Mesenchymal stem cell (in vitro differentiated cells and primary cell): ENCODE measurements at regions not wholly inside any gene's neighbourhood (a gene's known extent, or its start where the extent isn't known, plus 50 kb on each side); places are given as distances from the start of the nearest gene placed in this dataset.

Experiments
- DNase-seq: peaks from one replicate; pipeline ENCODE4 v3.0.0-alpha.2; 2013
- H2AFZ ChIP-seq: one replicate; pipeline ENCODE4 v1.6.1; 2013; ENCODE audit warnings: low read depth, mild to moderate bottlenecking, control low read depth, inconsistent platforms, low read length, moderate library complexity
- H2AK5ac ChIP-seq: 2 replicates; pipeline ENCODE4 v1.6.1; 2013; ENCODE audit warnings: low read length, moderate library complexity, mild to moderate bottlenecking, inconsistent platforms; ENCODE audit not compliant: severe bottlenecking
- H2BK120ac ChIP-seq: one replicate; pipeline ENCODE4 v1.6.1; 2013; ENCODE audit warnings: low read depth, mild to moderate bottlenecking, inconsistent platforms, low read length, moderate library complexity
- H2BK12ac ChIP-seq, 2 experiments: one replicate each; pipeline ENCODE4 v1.6.1; 2013; ENCODE audit warnings: inconsistent platforms in 2 of 2, low read length in 2 of 2, mild to moderate bottlenecking in 2 of 2, moderate library complexity in 2 of 2, control low read depth in 1 of 2
- H2BK15ac ChIP-seq: one replicate; pipeline ENCODE4 v1.6.1; 2013; ENCODE audit warnings: mild to moderate bottlenecking, low read depth, inconsistent platforms; ENCODE audit not compliant: poor library complexity, severe bottlenecking
- H2BK5ac ChIP-seq: 2 replicates; pipeline ENCODE4 v1.6.1; 2013; ENCODE audit warnings: low read depth, mild to moderate bottlenecking, low read length, control low read depth, inconsistent platforms; ENCODE audit not compliant: poor library complexity, severe bottlenecking
- H3K14ac ChIP-seq, 2 experiments: one replicate each; pipeline ENCODE4 v1.6.1; 2013; ENCODE audit warnings: inconsistent platforms in 2 of 2, low read length in 2 of 2, control low read depth in 1 of 2, mild to moderate bottlenecking in 1 of 2, moderate library complexity in 1 of 2
- H3K18ac ChIP-seq, 2 experiments: one replicate each; pipeline ENCODE4 v1.6.1; 2013; ENCODE audit warnings: inconsistent platforms in 2 of 2, low read length in 2 of 2, control low read depth in 1 of 2, low read depth in 1 of 2, mild to moderate bottlenecking in 1 of 2
- H3K23ac ChIP-seq, 2 experiments: one replicate each; pipeline ENCODE4 v1.6.1; 2013; ENCODE audit warnings: inconsistent platforms in 2 of 2, low read length in 2 of 2, mild to moderate bottlenecking in 2 of 2, moderate library complexity in 2 of 2, control low read depth in 1 of 2
- H3K27ac ChIP-seq: 2 replicates; pipeline ENCODE4 v1.5.1; 2013; ENCODE audit warnings: mild to moderate bottlenecking, moderate library complexity, low read length, control low read depth, inconsistent platforms; ENCODE audit not compliant: poor library complexity, severe bottlenecking
- H3K27me3 ChIP-seq, 2 experiments: 2 replicates each; pipeline versions ENCODE4 v1.6.1 to v1.7.0; 2013; ENCODE audit warnings: low read length in 2 of 2, mild to moderate bottlenecking in 2 of 2, moderate library complexity in 2 of 2, control low read depth in 1 of 2, inconsistent platforms in 1 of 2; ENCODE audit not compliant: control insufficient read depth in 1 of 2, insufficient read depth in 1 of 2
- H3K36me3 ChIP-seq, 2 experiments: 2 replicates each; pipeline versions ENCODE4 v1.6.1 to v1.7.0; 2013; ENCODE audit warnings: low read length in 2 of 2, control low read depth in 1 of 2, inconsistent platforms in 1 of 2, low read depth in 1 of 2, mild to moderate bottlenecking in 1 of 2; ENCODE audit not compliant: insufficient read depth in 2 of 2, control insufficient read depth in 1 of 2
- H3K4ac ChIP-seq, 2 experiments: one replicate each; pipeline ENCODE4 v1.6.1; 2013; ENCODE audit warnings: inconsistent platforms in 2 of 2, low read length in 2 of 2, mild to moderate bottlenecking in 2 of 2, moderate library complexity in 2 of 2, control low read depth in 1 of 2, low read depth in 1 of 2
- H3K4me1 ChIP-seq: 2 replicates; pipeline ENCODE4 v1.6.1; 2013; ENCODE audit warnings: low read depth, low read length, control low read depth; ENCODE audit not compliant: control insufficient read depth, insufficient read depth
- H3K4me2 ChIP-seq: 2 replicates; pipeline ENCODE4 v1.6.1; 2013; ENCODE audit warnings: low read length, mild to moderate bottlenecking, inconsistent platforms; ENCODE audit not compliant: poor library complexity, severe bottlenecking
- H3K4me3 ChIP-seq, 2 experiments: 2 replicates each; pipeline versions ENCODE4 v1.5.1 to v1.7.0; 2013; ENCODE audit warnings: low read length in 2 of 2, mild to moderate bottlenecking in 2 of 2, control low read depth in 1 of 2, low read depth in 1 of 2; ENCODE audit not compliant: insufficient read depth in 1 of 2
- H3K79me1 ChIP-seq: replicated peaks from 2 replicates; pipeline ENCODE4 v1.6.1; 2013; ENCODE audit warnings: mild to moderate bottlenecking, control low read depth, low read length, inconsistent platforms; ENCODE audit not compliant: poor library complexity, severe bottlenecking
- H3K9ac ChIP-seq: 2 replicates; pipeline ENCODE4 v1.7.0; 2013; ENCODE audit warnings: mild to moderate bottlenecking, low read length, moderate library complexity
- H3K9me3 ChIP-seq: 2 replicates; pipeline ENCODE4 v1.7.0; 2013; ENCODE audit warnings: mild to moderate bottlenecking, low read length; ENCODE audit not compliant: control insufficient read depth
- H4K8ac ChIP-seq: one replicate; pipeline ENCODE4 v1.6.1; 2013; ENCODE audit warnings: inconsistent platforms, mild to moderate bottlenecking, low read length, moderate library complexity
- H4K91ac ChIP-seq: one replicate; pipeline ENCODE4 v1.6.1; 2013; ENCODE audit warnings: mild to moderate bottlenecking, low read length, inconsistent platforms
- WGBS: methylation state at CpG from one replicate; pipeline ENCODE4 v1.1.7; 2013; ENCODE audit warnings: mixed read lengths; 5-methylcytosine and 5-hydroxymethylcytosine counted together

DNA sequence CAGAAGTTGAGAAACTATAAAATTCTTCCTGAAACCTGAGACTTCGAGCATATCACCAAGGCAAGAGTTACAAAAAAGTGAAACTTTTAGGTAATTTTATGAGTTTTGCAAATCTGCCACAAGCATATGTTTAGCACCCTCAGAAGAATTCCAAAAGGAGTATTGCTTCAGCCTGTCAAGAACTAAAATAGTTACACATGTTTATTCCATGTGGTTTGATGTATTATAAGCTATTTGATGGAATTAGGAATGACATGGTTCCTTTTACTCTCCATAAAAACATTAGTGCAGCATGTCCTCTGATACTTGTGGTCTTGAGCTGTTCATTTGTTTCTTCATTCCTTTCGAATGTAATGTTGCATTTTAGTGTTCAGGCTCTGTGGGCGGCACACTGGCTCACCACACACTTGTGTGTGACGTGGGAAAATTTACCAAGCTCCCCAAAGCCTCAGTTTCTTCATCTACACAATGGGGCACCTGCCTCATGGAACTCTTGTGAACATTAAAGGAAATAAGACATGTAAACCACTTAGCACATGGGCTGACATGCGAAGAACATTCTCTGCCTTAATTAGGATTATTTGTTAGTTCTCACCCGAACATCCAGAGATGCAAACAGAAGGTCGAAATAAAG is 204.2 kb upstream of the FOXF1 start:
- Histone ChIP-seq H2BK120ac (peak overlapping the region; percentile 82), H3K4me2 (no peak overlapping the region), H2AFZ (no peak overlapping the region), H3K4me3 (no peak overlapping the region), H2AK5ac (no peak overlapping the region), H3K14ac (no peak overlapping the region), H3K27ac (no peak overlapping the region), H4K8ac (peak overlapping the region; percentile 12), H3K36me3 (no peaks in the 10 kb centered on the region), H3K9me3 (no peaks in the 10 kb centered on the region), H2BK15ac (no peak overlapping the region), H3K18ac (peak overlapping the region; percentile 57 to 82), H2BK12ac (peak overlapping the region; percentile 51 to 79), H3K4me1 (peaks cover under 1% of the 10 kb centered on the region), H2BK5ac (no peak overlapping the region), H3K4ac (peak overlapping the region in 1 of 2 experiments; percentile 83), H4K91ac (no peak overlapping the region), H3K9ac (no peak overlapping the region), H3K27me3 (peaks cover 16 to 66% of the 10 kb centered on the region in 2 experiments), H3K23ac (no peak overlapping the region), H3K79me1 (no peaks in the 10 kb centered on the region)
- peak; percentile 84 for DNase-seq
- WGBS: 63% methylated on average over 6 of the region's 7 CpGs

DNA sequence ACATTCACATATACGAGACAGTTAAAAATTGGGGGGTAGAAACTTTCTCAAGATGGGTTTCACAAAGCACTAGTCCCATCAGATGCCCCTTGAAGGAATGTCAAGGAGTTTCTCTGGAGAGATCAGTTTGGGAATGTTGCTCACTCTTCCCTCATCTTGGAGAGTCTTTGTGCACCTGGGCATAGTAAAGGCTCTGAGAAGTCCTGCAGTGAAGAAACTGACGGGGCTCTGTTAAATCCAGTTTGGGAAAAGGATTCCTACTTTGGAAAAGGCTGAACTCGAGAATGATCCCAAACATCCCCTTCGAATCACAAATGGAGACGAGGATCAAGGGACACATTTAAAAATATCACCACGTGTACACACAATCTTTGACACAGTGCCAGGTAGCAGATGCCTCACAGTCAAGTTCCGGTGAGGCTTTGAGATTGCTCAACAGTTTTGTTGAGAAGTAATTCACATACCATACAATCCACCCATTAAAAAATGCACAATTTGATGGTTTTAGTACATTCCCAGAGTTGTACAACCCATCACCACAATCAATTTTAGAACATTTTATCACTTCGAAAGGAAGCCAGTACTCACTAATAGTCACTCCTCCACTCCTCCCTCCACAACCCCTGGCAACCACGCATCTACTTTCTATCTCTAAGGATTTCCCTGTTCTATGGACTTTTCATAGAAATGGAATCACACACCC is 203.4 kb upstream of the FOXF1 start:
- Histone ChIP-seq H3K4me3 (no peak overlapping the region), H3K36me3 (no peaks in the 10 kb centered on the region), H3K4me2 (no peak overlapping the region), H3K27me3 (peaks cover 12 to 65% of the 10 kb centered on the region in 2 experiments), H2BK15ac (no peak overlapping the region), H2BK5ac (no peak overlapping the region), H3K9ac (no peak overlapping the region), H3K18ac (peak overlapping the region; percentile 46 to 64), H3K9me3 (no peaks in the 10 kb centered on the region), H3K14ac (peak overlapping the region in 1 of 2 experiments; percentile 7), H3K79me1 (no peaks in the 10 kb centered on the region), H2BK12ac (peak overlapping the region; percentile 45 to 96), H4K8ac (peak overlapping the region; percentile 20), H4K91ac (peak overlapping the region; percentile 52), H2BK120ac (peak overlapping the region; percentile 82), H3K4me1 (no peaks in the 10 kb centered on the region), H2AFZ (no peak overlapping the region), H3K23ac (no peak overlapping the region), H2AK5ac (no peak overlapping the region), H3K27ac (no peak overlapping the region), H3K4ac (peak overlapping the region in 1 of 2 experiments; percentile 68)
- DNase-seq: peak; percentile 79
- WGBS: 68% methylated on average over 9 of the region's 9 CpGs

DNA sequence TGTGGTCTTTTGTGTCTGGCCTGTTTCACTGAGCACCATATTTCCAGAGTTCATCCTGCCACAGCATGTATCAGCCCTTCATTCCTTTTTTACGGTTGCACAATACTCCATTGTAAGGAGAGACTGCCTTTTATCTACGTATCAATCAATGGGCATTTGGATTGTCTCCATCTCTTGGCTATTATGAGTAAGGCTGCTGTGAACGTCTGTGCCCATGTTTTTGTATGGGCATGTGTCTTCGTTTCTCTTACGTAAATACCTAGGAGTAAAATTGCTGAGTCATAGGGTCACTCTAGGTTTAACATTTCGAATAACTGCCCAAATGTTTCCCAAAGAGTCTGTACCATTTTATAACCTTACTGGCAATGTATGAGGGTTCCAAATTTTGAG is 202.8 kb upstream of the FOXF1 start:
- peaks cover 6 to 65% of the 10 kb centered on the region in 2 experiments for H3K27me3 ChIP-seq
- WGBS: 59% methylated on average over 6 of the region's 6 CpGs
- no peak overlapping the region for H3K23ac ChIP-seq
- peak overlapping the region; percentile 31 to 46 for H3K18ac ChIP-seq
- no peak overlapping the region for H4K91ac ChIP-seq
- no peak overlapping the region for H3K4me2 ChIP-seq
- H2BK12ac ChIP-seq: peak overlapping the region; percentile 23 to 28
- H3K4me1 ChIP-seq: no peaks in the 10 kb centered on the region
- H2BK15ac ChIP-seq: no peak overlapping the region
- no peak overlapping the region for H3K27ac ChIP-seq
- H3K4ac ChIP-seq: peak overlapping the region in 1 of 2 experiments; percentile 62
- H4K8ac ChIP-seq: no peak overlapping the region
- no peak for DNase-seq
- no peak overlapping the region for H2AFZ ChIP-seq
- no peak overlapping the region for H3K4me3 ChIP-seq
- no peak overlapping the region for H3K14ac ChIP-seq
- no peak overlapping the region for H2AK5ac ChIP-seq
- H3K79me1 ChIP-seq: no peaks in the 10 kb centered on the region
- no peaks in the 10 kb centered on the region for H3K9me3 ChIP-seq
- no peaks in the 10 kb centered on the region for H3K36me3 ChIP-seq
- no peak overlapping the region for H2BK120ac ChIP-seq
- no peak overlapping the region for H3K9ac ChIP-seq
- H2BK5ac ChIP-seq: no peak overlapping the region

DNA sequence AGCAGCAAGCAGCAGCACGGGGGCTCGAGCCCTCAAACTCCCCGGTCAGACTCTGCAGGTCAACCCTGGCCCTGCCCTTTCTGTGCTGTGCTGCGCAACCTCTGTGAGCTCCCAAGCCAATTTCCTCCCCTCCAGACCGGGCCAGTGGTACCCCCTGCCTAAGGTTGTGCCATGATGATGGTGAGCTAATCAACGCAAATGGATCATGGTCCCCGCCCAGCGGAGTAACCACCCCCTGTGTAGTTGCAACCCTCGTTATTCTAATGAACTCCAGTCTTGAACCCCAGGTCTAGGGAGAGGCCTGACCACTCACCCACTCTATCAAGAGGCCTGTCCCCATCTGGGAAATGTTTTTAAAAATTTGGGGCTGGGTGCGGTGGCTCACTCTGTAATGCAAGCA is 201.8 kb upstream of the FOXF1 start:
- no peak overlapping the region for H3K4me2 ChIP-seq
- H2BK120ac ChIP-seq: no peak overlapping the region
- H2BK12ac ChIP-seq: peak overlapping the region; percentile 87 to 98
- no peak for DNase-seq
- H3K4me3 ChIP-seq: no peak overlapping the region
- peak overlapping the region; percentile 5 to 96 for H3K4ac ChIP-seq
- H3K79me1 ChIP-seq: no peaks in the 10 kb centered on the region
- H3K27ac ChIP-seq: no peak overlapping the region
- peak overlapping the region in 1 of 2 experiments; percentile 83 for H3K18ac ChIP-seq
- no peaks in the 10 kb centered on the region for H3K4me1 ChIP-seq
- no peak overlapping the region for H3K14ac ChIP-seq
- peak overlapping the region; percentile 55 for H2BK15ac ChIP-seq
- H4K8ac ChIP-seq: peak overlapping the region; percentile 57
- 89% methylated on average over 9 of the region's 10 CpGs for WGBS
- no peak overlapping the region for H2AK5ac ChIP-seq
- H3K36me3 ChIP-seq: no peaks in the 10 kb centered on the region
- no peak overlapping the region for H2BK5ac ChIP-seq
- peak overlapping the region in 1 of 2 experiments; percentile 68 for H3K23ac ChIP-seq
- H4K91ac ChIP-seq: peak overlapping the region; percentile 77
- H3K9ac ChIP-seq: no peak overlapping the region
- H2AFZ ChIP-seq: no peak overlapping the region
- no peaks in the 10 kb centered on the region for H3K9me3 ChIP-seq
- H3K27me3 ChIP-seq: peaks cover 4 to 65% of the 10 kb centered on the region in 2 experiments
